Right lobe of liver (tissue), 6 donors: ENCODE measurements at regions not wholly inside any gene's neighbourhood (a gene's known extent, or its start where the extent isn't known, plus 50 kb on each side); places are given as distances from the start of the nearest gene placed in this dataset.
A peak's percentile ranks its signal among the peaks of the same experiment; 100 is the strongest.

Experiments
- ATAC-seq, 4 donors: fragments of 200-7000 bp; cut with Tn5 transposase; one replicate each; pipeline ENCODE4 v1.9.1; 2020; ENCODE audit warnings: mild to moderate bottlenecking in 4 of 4, moderate library complexity in 4 of 4
- DNase-seq, 3 donors: peaks; one replicate each; pipeline ENCODE4 v3.0.0-alpha.2; 2020
- H3K27ac ChIP-seq, 3 donors: fragments of 200-600 bp; one replicate each; pipeline ENCODE4 v1.8.0; 2022
- H3K27me3 ChIP-seq, 2 donors: fragments of 200-600 bp; one replicate each; pipeline ENCODE4 v1.8.0; 2022
- H3K36me3 ChIP-seq, 4 donors: fragments of 200-600 bp; sonication (generic) in 1 of 4; one replicate each; pipeline versions ENCODE4 v1.5.1 to v1.8.0; 2017 to 2022; ENCODE audit warnings: control low read depth in 1 of 4
- H3K4me1 ChIP-seq, 4 donors: fragments of 200-600 bp; sonication (generic) in 1 of 4; one replicate each; pipeline versions ENCODE4 v1.5.1 to v1.8.0; 2017 to 2022; ENCODE audit warnings: control low read depth in 1 of 4
- H3K4me3 ChIP-seq, 3 donors: fragments of 200-600 bp; one replicate each; pipeline ENCODE4 v1.8.0; 2022
- H3K9me3 ChIP-seq, 4 donors: fragments of 200-600 bp; sonication (generic) in 1 of 4; one replicate each; pipeline versions ENCODE4 v1.5.1 to v1.8.0; 2017 to 2022; ENCODE audit warnings: control low read depth in 1 of 4
- POLR2A ChIP-seq: fragments of 450-650 bp; IDR thresholded peaks from one replicate; pipeline ENCODE4 v1.6.1; 2017; ENCODE audit warnings: antibody characterized with exemption, mild to moderate bottlenecking
- WGBS: methylation state at CpG from one replicate; pipeline ENCODE4 v1.1.6; 2018; ENCODE audit warnings: low coverage, low lambda C conversion rate; ENCODE audit not compliant: insufficient coverage; ENCODE audit errors: missing lambda C conversion rate; 5-methylcytosine and 5-hydroxymethylcytosine counted together
- intact Hi-C, 2 donors: fragments of 100-400 bp; cut with DNase I; formaldehyde crosslinking; loops; one replicate each; pipeline versions ENCODE4 v1.11.2 to v1.14.1; 2022
- TF ChIP-seq, protein P1 (sequence below), 4 donors: fragments of 200-600 bp in 3 of 4; fragments of 450-650 bp in 1 of 4; IDR thresholded peaks; one replicate each; pipeline versions ENCODE4 v1.5.1 to v1.8.0; 2016 to 2022; ENCODE audit warnings: antibody characterized with exemption in 4 of 4, mild to moderate bottlenecking in 2 of 4
- donor health status: DM: no; HTN: yes; CAD: no.
- donor health status: DM: no; HTN: no; CAD: no.
- donor health status: DM: no; HTN: no; CAD: no.
- donor health status: DM: no; HTN: yes; CAD: no.
- donor health status: DM: no; HTN: yes; CAD: no.

DNA sequence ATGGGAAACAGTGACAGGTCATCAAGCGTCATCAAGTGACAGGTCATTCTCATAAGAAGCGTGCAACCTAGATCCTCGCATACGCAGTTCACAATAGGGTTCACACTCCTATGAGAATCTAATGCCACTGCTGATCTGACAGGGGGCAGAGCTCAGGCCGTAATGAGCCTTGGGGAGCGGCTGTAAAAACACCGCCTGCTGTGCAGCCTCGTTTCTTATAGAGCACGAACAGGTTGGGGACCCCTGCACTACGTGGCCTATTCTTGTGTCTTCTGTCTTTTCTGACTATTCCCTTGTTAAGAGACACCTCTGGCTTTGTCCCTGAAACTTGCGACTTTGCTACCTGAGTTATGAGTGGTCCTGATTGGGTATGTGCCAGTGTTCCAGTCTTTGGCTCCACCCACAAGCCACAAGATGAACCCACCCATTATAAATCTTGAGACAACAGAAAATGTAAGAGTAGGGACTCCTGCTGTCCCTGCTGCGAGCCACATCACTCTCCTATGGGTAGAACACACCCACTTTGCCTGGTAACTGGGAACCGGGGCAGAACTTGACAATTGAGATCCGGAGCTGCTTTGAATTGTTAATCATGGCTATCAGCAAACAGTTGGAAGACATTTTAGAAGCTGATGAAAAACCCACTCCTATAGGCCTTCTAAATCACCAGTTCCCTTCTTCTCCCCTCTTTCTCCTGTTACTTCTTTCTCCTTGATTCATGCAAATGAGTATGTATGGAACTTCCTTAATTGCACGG, 55.8 kb upstream of the EXOC4 start:
- intact Hi-C loops = no loop called here
- ATAC-seq (no peak), DNase-seq (no peak)
- Histone ChIP-seq H3K4me1 (no peaks in the 10 kb centered on the region), H3K4me3 (no peak overlapping the region), H3K36me3 (no peaks in the 10 kb centered on the region), H3K9me3 (no peaks in the 10 kb centered on the region), H3K27ac (no peak overlapping the region), H3K27me3 (no peaks in the 10 kb centered on the region)
- TF ChIP-seq, protein P1, sequence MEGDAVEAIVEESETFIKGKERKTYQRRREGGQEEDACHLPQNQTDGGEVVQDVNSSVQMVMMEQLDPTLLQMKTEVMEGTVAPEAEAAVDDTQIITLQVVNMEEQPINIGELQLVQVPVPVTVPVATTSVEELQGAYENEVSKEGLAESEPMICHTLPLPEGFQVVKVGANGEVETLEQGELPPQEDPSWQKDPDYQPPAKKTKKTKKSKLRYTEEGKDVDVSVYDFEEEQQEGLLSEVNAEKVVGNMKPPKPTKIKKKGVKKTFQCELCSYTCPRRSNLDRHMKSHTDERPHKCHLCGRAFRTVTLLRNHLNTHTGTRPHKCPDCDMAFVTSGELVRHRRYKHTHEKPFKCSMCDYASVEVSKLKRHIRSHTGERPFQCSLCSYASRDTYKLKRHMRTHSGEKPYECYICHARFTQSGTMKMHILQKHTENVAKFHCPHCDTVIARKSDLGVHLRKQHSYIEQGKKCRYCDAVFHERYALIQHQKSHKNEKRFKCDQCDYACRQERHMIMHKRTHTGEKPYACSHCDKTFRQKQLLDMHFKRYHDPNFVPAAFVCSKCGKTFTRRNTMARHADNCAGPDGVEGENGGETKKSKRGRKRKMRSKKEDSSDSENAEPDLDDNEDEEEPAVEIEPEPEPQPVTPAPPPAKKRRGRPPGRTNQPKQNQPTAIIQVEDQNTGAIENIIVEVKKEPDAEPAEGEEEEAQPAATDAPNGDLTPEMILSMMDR (IDR thresholded peaks at IDR 0.05) = no peak
- no peak for TF ChIP-seq POLR2A
- WGBS = 30% methylated on average over 5 of the region's 15 CpGs

DNA sequence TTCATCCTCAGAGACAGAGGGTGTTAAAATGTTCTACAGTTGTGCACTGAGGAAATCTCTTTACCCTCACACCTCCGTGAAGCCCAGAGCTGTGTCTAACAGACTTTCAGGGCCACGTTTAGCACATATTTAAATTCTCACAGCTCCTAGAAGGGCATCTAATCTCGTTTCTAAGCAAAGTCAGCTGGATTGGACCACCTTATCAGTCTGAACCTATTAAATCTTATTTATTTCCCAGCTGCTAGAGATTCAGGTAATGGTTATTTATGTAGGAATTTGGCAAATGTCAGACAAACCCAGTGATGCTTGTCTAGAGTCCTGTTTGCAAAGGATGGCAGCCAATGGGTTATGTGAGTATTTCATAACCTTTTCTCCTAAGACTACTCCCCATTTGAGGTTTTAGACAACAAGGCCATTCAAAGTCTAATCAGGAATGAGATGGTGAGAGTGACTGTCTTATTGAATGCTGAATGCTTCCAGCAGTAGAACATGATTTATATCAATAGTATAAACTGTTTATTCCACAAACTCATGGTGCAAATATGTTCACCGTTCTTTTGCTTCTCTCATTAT, 54.8 kb upstream of the EXOC4 start:
- intact Hi-C loops = no loop called here
- DNase-seq (no peak), ATAC-seq (peak in 1 of 4 donors; percentile 68)
- TF ChIP-seq POLR2A = no peak
- TF ChIP-seq, protein P1 (IDR thresholded peaks at IDR 0.05) = no peak
- Histone ChIP-seq H3K27me3 (no peaks in the 10 kb centered on the region), H3K9me3 (no peaks in the 10 kb centered on the region), H3K27ac (no peak overlapping the region), H3K36me3 (no peaks in the 10 kb centered on the region), H3K4me1 (no peaks in the 10 kb centered on the region), H3K4me3 (no peak overlapping the region)
- WGBS = 30% methylated on average over 4 of the region's 4 CpGs

DNA sequence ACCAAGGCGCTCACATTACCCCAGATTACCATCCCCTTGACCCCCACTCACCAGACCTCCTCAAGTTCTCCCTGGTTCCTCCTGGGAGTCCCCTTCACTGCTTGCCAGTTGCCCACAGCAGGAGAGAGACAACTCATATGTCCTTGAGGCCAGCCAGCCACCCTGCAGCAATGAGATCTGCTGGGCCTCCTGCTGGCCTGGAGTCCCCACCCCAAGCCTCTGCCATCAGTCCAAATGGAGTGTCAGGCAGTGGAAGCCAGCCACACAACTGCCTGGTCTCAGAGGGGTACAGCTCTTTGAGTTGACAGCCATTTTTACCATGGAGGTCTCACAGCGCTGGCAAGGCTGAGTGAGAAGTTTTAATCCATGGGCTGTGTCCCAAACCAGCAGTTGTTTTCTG, 53.0 kb upstream of the EXOC4 start:
- H3K36me3 ChIP-seq = no peaks in the 10 kb centered on the region
- no peak overlapping the region for H3K27ac ChIP-seq
- intact Hi-C loops = no loop called here
- H3K27me3 ChIP-seq = no peaks in the 10 kb centered on the region
- no peaks in the 10 kb centered on the region for H3K4me1 ChIP-seq
- H3K4me3 ChIP-seq = no peak overlapping the region
- WGBS = 100% methylated on average over 1 of the region's 2 CpGs
- ATAC-seq (no peak), DNase-seq (no peak)
- no peak for TF ChIP-seq POLR2A
- TF ChIP-seq, protein P1 (IDR thresholded peaks at IDR 0.05) = no peak
- H3K9me3 ChIP-seq = no peaks in the 10 kb centered on the region

DNA sequence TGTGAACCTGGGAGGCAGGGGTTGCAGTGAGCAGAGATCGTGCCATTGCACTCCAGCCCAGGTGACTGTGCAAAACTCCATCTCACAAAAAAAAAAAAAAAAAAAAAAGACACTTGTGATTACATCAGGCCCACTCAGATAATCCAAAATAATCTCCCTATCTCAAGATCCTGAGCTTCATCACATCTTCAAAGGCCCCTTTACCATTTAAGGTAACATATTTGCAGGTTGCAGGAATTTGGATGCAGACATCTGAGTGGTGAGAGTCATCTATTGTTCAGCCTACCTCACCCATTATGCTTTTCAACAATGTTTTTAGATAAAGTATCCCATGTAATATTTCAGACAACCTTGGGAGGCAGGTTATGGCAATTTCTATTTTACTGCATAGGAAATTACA, 51.4 kb upstream of the EXOC4 start:
- intact Hi-C loops = no loop called here
- 100% methylated on average over 1 of the region's 1 CpG for WGBS
- no peak overlapping the region for H3K27ac ChIP-seq
- no peaks in the 10 kb centered on the region for H3K36me3 ChIP-seq
- no peaks in the 10 kb centered on the region for H3K9me3 ChIP-seq
- no peaks in the 10 kb centered on the region for H3K4me1 ChIP-seq
- TF ChIP-seq, protein P1 (IDR thresholded peaks at IDR 0.05) = no peak
- TF ChIP-seq POLR2A = no peak
- DNase-seq = no peak
- H3K27me3 ChIP-seq = no peaks in the 10 kb centered on the region
- no peak overlapping the region for H3K4me3 ChIP-seq
- no peak for ATAC-seq
